Kidney glomerular epithelial cell (primary cell): ENCODE measurements at regions not wholly inside any gene's neighbourhood (a gene's known extent, or its start where the extent isn't known, plus 50 kb on each side); places are given as distances from the start of the nearest gene placed in this dataset.
A peak's percentile ranks its signal among the peaks of the same experiment; 100 is the strongest.
"Not testable (repeated sequence)": the region's sequence is repeated elsewhere in the genome, so short reads cannot be mapped to it uniquely, and the experiment has no call there.

Experiments used
- DNase-seq: peaks from one replicate; lab custom pipeline; 2025; lab: John Stamatoyannopoulos, UW

DNA sequence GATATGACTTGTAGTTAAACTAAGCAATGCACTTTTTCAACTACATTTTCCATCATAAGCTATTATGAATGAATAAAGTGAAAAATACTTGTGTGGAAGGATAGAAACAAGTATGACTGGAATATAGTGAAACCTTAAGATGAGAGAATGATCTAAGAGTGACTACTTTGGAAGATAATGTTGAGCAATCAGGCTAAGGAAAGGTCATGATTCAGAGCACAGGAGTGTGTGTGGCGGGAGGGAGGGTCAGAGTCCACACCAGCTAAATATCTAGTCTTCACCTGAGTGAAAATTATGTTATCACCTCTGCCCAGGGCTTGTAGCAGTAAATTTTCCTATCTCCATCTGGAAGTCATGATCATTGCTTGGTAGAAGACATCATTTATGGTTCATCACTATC lies 833.4 kb upstream of the ATXN8OS start:
- DNase-seq = no peak

DNA sequence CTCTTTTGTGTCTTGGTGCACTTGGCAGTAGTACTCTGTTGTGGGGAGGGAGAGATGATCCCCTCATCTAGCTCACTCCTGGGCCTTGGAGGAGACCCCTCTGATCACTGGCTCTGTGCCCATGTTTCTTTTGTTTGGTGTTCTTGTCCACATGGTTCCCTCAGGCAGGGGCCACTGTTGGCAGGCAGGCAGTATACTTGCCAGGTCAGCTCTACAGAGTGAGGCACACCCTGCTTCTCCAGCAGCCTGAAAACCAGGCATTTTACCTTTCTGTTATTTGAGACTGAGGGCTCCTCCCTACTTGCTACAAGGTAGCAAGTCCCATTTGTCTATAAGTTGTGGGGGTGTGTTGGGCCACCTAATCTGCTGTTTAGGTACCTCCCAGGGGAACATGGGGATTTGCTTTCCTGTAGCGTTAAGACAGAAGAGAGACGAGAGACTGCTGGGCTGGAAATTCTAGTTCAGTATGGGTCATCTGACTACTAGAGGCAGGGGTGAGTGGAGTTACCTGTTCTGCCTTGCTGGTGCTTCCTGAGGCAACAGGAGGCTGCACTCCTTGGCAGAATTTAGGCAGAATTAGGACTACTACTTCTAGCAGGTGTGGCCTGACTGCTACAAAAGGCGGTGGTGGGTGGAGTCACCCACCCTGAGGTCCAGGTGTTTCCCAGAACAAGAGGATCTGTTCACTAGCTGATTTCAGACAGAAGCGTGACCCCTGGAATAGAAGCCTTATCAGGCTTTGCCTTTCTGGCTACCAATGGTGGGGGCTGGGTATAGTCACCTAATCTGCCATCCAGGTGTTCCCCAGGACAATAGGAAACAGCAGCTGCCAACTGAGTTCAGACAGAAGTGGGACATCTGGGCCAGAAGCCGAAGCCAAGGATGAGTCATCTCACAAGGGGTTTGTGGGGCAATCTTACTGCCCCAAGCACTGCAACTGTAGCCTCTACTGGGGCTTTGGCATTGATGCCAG lies 843.0 kb upstream of the ATXN8OS start:
- DNase-seq = no peak

DNA sequence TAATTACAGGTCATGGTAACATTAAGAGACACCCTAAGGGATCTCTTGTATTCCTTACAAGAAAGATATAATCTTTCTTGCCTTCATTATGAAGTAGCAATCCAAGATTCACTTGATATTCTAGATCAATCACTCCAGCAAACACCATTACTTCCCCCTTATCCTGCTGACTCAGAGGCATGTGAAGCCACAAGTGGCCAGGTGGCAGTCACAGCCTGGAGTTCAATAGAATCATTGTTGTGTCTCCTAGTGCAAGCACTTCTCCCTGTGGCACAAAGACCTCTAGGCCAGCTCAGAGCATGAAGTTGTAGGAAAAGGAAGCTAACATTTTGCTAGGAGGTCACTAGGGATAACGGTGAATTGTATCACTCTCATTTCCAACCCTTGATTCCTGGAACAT lies 864.3 kb upstream of the ATXN8OS start:
- DNase-seq = no peak

DNA sequence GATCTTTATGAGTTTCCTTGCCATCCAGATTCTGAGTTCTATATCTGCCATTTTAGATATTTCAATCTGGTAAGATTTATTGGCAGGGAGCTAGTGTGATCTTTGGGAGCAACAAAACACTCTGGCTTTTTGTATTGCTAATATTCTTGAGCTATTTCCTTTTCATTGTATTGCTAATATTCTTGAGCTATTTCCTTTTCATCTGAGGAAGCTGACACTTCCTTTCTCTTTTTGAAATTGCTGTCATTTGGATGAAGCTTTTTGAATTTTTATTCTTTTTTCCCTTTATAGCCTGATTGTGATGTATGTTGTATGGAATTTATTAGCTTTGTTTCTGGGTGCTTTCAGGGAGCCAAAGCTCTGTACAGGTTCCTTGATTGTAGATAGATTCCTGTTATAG lies 873.5 kb upstream of the ATXN8OS start:
- no peak for DNase-seq

DNA sequence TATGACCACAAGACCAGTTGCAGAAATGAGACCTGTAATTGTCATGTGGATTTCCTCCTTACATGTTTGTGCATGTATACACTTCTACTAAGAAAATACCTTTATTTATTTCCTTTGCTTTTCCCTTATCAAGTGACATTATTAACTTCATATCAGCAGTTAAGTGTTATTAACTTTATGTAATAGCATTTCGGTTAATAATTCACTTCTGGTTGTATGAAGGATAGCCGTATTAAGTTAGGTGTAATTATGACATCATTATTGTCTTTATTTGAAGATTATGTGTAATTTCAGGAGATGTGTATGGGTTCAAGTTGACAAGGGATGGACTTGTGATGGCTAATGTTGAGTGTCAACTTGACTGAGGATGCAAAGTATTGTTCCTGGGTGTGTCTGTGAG lies 881.2 kb upstream of the ATXN8OS start:
- DNase-seq = no peak

DNA sequence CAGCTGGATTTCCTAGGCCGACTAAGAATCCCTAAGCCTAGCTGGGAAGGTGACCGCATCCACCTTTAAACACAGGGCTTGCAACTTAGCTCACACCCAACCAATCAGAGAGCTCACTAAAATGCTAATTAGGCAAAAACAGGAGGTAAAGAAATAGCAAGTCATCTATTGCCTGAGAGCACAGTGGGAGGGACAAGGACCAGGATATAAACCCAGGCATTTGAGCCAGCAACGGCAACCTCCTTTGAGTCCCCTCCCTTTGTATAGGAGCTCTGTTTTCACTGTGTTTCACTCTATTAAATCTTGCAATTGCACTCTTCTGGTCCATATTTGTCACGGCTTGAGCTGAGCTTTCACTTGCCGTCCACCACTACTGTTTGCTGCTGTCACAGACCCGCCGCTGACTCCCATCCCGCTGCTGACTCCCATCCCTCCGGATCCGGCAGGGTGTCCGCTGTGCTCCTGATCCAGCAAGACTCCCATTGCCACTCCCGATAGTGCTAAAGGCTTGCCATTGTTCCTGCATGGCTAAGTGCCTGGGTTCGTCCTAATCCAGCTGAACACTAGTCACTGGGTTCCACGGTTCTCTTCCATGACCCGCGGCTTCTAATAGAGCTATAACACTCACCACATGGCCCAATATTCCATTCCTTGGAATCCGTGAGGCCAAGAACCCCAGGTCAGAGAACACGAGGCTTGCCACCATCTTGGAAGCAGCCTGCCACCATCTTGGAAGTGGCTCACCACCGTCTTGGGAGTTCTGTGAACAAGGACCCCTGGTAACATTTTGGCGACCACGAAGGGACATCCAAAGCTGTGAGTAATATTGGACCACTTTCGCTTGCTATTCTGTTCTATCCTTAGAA lies 885.8 kb upstream of the ATXN8OS start:
- not testable (repeated sequence) for DNase-seq

DNA sequence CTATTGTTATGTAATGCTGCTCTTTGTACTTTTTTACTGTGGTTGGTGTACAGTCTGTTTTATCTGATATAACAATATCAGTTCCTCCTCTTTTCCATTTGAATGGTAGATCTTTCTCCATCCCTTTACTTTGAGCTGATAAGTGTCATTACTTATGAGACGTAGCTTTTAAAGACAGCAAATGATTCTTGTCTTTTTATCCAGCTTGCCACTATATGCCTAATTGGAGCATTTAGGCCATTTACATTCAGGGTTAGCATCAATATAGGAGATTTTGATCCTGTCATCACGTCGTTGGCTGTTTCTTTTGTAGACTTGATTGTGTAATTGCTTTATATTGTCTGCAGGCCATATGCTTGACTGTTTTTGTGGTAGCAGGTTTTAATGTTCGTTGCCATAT lies 894.2 kb upstream of the ATXN8OS start:
- DNase-seq = no peak

DNA sequence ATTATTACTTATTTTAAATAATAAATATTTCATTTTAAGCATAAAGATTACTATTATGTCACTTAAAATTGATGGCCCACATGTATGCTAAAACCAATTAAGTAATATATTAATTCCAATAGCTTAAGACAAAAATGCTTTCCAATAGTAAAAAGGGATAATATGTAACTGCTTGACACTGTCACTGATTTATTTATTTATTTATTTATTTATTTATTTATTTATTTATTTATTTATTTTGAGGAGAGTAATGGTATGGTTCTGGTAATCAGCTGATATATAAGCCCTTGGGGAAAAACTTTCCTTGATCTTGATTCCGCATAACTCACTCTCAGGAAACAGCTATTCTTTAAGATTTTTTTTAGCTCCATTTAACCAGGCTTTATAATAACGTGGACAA lies 903.0 kb upstream of the ATXN8OS start:
- DNase-seq = no peak

DNA sequence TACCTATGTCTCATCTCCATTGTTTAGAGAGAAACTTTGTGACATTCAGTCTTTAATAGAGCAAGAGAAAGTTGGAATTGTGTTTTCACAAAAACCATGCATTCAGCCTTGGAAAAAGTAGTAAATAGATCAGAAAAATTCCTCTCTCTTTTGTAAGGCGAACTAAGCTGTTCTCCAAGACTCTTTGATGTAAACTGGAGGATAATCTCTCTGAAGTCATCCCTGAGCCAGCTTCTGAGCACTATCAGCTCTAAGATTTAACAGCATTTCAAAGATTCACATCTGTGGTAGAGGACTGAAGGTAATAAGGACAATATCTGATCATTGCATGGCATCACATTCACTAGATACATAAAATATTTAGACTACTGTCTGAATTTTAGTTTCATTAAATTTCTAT lies 904.6 kb upstream of the ATXN8OS start:
- DNase-seq = no peak

DNA sequence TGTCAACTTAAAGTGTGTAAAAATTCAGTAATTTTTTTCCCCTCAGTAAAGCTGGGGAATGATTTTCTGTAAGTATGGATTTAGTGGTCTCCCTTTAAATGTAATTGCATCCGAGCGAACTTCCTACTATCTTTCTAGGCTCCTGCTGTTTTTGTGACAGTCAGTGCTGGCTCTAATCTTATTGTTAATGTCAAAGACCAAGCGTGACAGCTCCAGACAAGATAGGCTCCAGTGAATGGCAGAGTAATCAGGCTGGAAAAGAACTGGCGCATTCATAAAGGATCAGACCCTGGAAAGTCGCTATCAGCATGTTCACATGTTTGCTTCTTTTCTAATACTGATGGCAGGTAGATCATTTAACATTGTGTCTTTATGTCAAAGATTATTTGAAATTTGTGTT lies 908.0 kb upstream of the ATXN8OS start:
- DNase-seq = no peak

DNA sequence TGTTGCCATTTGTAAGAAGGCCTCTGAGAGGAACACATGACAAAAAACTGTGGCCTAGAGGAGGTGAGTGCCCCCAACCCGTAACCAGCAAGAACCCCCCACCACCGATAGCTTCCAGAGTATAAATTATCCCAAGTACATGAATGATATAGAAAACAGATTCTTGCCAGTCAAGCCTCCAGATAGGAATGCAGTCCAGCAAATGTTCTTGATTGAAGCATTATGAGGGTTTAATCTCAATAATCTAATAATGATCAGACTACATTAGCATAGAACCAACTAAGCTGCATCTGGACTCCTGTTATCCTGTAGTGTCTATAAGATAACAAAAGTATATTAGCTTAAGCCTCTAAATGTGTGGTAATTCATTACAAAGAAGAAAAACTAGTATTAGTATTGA lies 908.9 kb upstream of the ATXN8OS start:
- DNase-seq = no peak

DNA sequence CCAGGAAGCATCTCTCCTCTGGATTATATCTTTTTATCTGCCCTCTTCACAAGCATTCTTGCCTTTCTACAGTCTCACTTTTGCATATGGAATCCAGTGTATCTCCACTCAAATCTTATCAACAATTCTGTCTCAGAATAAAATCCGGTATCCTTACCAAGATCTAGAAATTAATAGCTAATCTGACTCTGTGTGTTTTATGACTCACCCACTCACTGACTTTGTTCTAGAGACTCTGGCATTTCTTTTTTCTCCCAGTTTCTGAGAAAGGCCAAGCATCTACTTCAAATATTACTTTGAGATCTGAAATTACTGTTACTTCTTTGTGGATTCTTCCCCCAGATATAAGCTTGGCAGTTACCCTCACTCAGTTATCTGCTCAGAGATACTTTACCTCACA lies 913.5 kb upstream of the ATXN8OS start:
- peak; percentile 40 for DNase-seq

DNA sequence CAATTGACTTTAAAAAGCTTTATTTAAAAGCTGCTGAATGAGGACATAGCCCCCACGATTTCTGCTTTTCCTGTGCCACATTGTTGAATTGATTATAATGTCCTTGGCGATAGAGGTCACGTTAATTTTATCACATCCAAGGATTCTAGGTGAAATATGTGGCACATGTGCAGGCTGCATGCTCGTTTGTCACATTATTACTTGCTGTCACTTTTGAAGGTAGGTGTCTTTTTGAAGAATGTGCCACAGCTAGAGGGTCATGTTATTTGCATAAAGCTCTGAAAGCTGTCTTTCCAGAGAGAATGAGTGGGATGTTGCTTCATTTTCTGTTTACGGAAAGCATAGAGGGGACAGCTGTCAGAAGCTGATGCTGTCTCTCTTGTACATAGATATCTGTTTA lies 927.6 kb upstream of the ATXN8OS start:
- DNase-seq = no peak

DNA sequence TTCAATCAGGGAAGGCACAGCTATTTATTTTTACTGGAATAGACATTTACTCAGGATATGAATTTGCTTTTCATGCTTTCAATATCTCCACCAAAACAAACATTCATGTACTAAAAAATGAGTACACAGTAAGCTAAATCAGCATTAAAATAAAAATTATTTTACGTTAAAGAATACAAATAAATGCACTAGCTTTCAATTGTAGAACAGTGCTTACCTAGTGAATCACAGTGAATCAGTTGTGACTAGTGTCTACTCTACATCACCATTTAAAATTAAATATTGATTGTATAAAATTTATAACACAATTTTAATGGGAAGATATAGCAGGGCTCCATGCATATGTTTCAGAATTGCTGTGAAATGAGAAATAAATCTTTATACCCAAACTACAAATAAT lies 929.6 kb upstream of the ATXN8OS start:
- DNase-seq = no peak

DNA sequence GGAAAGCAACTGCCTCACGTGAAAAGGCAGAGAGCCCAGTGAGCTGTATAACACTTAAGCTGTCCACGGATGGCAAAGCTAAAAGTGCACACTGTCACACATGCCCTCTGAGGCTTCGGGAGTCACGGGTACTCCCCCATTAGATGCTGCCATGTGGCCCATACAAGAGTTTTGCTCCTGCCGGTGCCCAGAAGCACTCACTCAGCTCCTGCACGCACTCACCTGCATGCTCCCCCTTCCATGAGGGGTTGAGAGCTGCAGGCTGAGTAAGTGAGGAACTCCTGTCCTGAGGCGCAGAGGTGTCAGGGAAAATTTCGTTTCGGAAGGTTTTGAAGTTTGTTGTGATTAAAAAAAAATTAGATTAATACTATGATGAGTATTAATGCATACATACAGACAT lies 939.2 kb upstream of the ATXN8OS start:
- no peak for DNase-seq

DNA sequence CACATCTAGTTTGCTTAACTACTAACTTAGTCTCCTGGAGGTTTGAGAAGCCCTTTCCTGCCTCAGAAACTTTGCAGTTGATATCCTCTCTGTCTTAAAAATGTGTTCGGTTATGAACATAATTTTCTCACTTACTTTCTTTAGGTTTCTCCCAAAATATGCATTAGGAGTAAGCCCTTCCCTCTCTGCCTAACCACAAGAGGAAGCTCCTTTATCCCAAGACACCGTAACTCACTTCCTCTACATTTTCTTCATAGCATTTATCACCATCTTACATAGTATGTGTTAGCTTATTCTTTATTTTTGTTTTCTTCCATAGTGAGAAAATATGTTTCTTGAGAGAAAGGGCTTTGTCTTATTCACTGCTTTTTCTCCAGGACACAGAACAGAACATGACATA lies 952.5 kb upstream of the ATXN8OS start:
- no peak for DNase-seq

DNA sequence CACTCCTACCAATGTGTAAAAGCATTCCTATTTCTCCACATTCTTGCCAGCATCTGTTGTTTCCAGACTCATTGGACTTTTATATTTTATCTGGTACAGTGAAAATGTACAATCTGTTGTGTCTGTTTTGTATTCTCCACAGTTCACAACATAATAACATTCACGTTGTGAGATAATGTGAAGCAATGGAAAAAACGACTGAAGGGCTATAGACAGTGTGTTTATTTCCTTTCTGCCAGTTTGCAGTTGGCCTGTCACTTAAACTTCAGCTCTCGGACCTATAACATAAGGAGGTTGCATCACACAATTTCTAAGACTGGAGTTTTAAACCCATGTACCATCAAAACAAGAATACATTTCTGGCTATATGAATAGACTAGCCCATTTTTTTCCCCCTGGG lies 965.5 kb upstream of the ATXN8OS start:
- no peak for DNase-seq

DNA sequence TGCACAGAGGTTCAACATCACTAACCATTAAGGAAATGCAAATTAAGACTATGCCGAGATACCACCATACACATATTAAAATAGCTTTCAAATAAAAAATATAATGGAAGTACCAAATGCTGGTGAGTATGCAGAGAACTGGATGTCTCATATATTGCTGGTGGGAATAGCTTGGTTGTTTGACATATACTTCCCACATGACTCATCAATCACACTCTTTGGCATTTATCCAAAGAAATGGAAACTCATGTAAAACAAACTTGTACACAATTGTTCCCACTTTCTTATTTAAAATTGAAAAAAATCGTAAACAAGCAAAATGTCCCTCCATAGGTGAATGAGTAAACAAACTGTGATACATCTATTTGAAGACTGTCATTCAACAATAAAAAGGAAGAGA lies 982.6 kb upstream of the ATXN8OS start:
- DNase-seq = no peak

DNA sequence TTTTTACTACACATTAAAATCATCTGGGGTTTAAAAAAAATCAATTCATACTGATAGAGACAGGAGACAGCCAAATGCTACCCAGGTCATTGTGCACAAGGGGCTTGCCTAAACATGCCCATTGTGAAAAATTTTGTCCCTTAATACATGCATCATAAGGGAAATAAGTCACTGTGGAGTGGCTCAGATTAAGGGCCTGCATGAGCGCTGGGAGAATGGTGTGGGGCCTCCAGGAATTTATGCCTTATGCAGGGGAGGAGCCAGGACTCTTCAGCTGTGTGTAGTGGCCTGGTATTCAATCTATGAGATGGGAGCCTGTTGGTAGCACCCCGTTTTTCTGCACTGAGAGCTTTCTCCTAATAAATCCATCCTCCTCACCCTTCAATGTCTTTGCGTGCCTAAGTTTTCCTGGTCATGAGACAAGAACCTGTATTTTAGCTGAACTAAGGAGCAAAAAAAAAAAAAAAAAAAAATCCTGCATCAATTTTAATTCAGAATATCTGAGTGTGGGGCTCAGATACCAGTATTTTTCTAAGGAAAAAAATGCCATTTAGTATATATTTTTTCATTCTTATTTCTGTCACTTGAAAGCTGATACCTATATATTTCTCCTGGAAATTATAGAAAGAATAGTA lies 997.6 kb upstream of the ATXN8OS start:
- no peak for DNase-seq

DNA sequence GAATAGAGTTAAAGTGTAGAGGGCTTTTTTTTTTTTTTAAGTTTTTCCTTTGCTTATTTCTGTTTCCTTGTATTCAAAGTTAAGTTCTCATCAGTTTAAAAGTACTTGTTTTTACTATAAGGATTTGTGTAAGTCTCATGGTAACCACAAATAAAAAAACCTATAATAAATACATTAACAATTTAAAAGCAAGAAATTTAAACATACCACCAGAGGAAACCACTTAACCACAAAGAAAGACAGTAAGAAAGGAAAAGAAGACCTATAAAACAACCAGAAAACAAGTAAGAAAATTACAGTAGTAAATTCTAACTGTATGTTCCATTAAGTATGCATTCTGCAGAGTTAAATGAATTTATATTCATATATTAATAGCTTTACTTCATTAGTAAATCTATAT lies 999.1 kb upstream of the ATXN8OS start:
- no peak for DNase-seq

DNA sequence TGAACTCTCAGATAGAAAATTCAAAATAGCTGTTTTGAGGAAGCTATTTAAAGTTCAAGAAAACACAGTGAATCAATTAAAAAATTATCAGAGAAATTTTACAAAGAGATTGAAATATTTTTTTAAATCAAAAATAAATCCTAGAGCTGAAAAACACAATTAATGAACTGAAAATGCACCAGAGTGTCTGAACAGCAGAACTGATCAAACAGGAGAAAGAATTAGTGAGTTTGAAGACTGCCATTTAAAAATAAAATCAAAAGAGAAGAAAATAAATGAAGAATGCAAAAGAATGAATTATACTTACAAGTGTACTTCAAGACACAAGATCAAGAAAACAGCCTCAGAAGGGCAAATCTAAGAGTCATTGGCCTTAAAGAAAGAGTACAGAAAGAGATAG lies 1000.2 kb upstream of the ATXN8OS start:
- DNase-seq = no peak

DNA sequence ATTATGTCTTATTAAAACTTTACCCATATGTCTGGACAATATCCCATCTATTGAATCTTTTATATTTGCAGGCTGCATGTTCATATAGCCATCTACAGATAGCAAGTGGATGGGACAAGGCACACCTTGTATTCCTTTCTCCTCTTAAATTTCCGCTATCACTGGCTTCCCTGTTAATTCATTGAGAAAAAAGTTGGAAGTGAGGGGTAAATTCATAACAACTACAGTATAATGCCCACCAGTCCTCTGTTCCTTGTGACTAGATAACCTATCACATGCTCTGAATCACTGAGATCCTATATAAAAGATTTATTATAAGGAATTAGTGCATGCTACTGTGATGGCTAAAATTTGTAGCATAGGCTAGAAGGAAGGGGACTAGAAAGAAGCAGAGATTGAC lies 1005.8 kb upstream of the ATXN8OS start:
- no peak for DNase-seq

DNA sequence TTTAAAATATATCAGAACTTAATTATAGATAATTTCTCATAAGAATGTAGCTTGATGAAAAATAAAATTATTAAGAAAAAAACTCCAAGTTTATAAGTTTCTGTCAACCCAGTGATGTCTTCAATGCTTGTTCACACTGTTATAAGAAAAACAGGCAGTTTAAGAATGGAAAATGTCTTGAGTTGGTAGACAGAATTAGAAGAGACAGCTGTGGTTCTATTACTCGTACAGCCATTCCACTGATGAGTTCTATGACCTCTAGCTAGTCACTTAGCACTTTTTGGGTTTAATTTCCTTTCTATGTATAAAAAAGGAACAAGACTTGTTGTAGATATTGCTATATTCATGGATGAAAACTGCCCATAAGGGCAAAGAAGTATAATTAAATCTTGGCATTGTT lies 1013.1 kb upstream of the ATXN8OS start:
- DNase-seq = no peak
